GM12875 (cell line): ENCODE measurements at regions not wholly inside any gene's neighbourhood (a gene's known extent, or its start where the extent isn't known, plus 50 kb on each side); places are given as distances from the start of the nearest gene placed in this dataset.

Experiments
- H3K4me3 ChIP-seq: one replicate; pipeline ENCODE4 v1.5.1; 2011; ENCODE audit warnings: low read depth, low read length, control low read depth
- CTCF ChIP-seq: IDR thresholded peaks from 2 replicates; pipeline ENCODE4 v1.5.1; 2011; ENCODE audit warnings: low read depth, mild to moderate bottlenecking, control low read depth, inconsistent platforms, low read length, moderate library complexity, borderline replicate concordance; ENCODE audit not compliant: insufficient read depth

GRCh38 chrX:69386681-69387080, 117.4 kb upstream of the NALF2 start:
- no peak for TF ChIP-seq CTCF
- H3K4me3 ChIP-seq, result no peak overlapping the region

- no peak overlapping the region for H3K4me3 ChIP-seq
- TF ChIP-seq CTCF, result no peak
These were observed 124.7 kb upstream of the NALF2 start for GRCh38 chrX:69379412-69379811.

GRCh38 chrX:69374569-69374968, 129.6 kb upstream of the NALF2 start:
- TF ChIP-seq CTCF, result no peak
- no peak overlapping the region for H3K4me3 ChIP-seq

GRCh38 chrX:69372435-69372834, 131.7 kb upstream of the NALF2 start:
- no peak overlapping the region for H3K4me3 ChIP-seq
- TF ChIP-seq CTCF, result no peak

GRCh38 chrX:69371159-69371558, 133.0 kb upstream of the NALF2 start:
- TF ChIP-seq CTCF, result no peak
- H3K4me3 ChIP-seq, result no peak overlapping the region

GRCh38 chrX:69369999-69370398, 134.1 kb upstream of the NALF2 start:
- no peak overlapping the region for H3K4me3 ChIP-seq
- no peak for TF ChIP-seq CTCF

GRCh38 chrX:69366183-69366582, 137.9 kb upstream of the NALF2 start:
- no peak for TF ChIP-seq CTCF
- no peak overlapping the region for H3K4me3 ChIP-seq
